GM23338 (cell line): ENCODE measurements at regions not wholly inside any gene's neighbourhood (a gene's known extent, or its start where the extent isn't known, plus 50 kb on each side); places are given as distances from the start of the nearest gene placed in this dataset.

Experiments
- ATAC-seq: fragments of 200-7000 bp; cut with Tn5 transposase; 3 replicates; pipeline ENCODE4 v1.9.1; 2020
- DNase-seq: peaks from one replicate; pipeline ENCODE4 v3.0.0-alpha.2; 2015; ENCODE audit warnings: low spot score
- H2AFZ ChIP-seq: fragments of 200-600 bp; sonication (generic); 2 replicates; pipeline ENCODE4 v1.8.0; 2016; ENCODE audit warnings: antibody characterized with exemption, mild to moderate bottlenecking, moderate library complexity
- H3F3A ChIP-seq: fragments of 200-600 bp; sonication (generic); replicated peaks from 2 replicates; pipeline ENCODE4 v1.8.0; 2017; ENCODE audit warnings: antibody characterized with exemption, mixed run types, low read depth
- H3K27ac ChIP-seq: fragments of 200-600 bp; sonication (generic); 2 replicates; pipeline ENCODE4 v1.6.1; 2016; ENCODE audit warnings: low read depth
- H3K27me3 ChIP-seq: fragments of 200-600 bp; sonication (generic); 2 replicates; pipeline ENCODE4 v1.8.0; 2016; ENCODE audit warnings: mild to moderate bottlenecking, mixed run types, moderate library complexity; ENCODE audit not compliant: insufficient read depth
- H3K36me3 ChIP-seq: fragments of 200-600 bp; sonication (generic); 2 replicates; pipeline ENCODE4 v1.8.0; 2016; ENCODE audit warnings: mild to moderate bottlenecking; ENCODE audit not compliant: insufficient read depth
- H3K4me1 ChIP-seq: fragments of 200-600 bp; sonication (generic); 2 replicates; pipeline ENCODE4 v1.8.0; 2016; ENCODE audit warnings: mild to moderate bottlenecking, moderate library complexity; ENCODE audit not compliant: insufficient read depth
- H3K4me2 ChIP-seq: fragments of 200-600 bp; sonication (generic); 2 replicates; pipeline ENCODE4 v1.7.1; 2017; ENCODE audit warnings: mixed run types
- H3K4me3 ChIP-seq: fragments of 200-600 bp; sonication (generic); 2 replicates; pipeline ENCODE4 v1.6.1; 2016; ENCODE audit warnings: mixed run types
- H3K79me2 ChIP-seq: fragments of 200-600 bp; sonication (generic); replicated peaks from 2 replicates; pipeline ENCODE4 v1.8.0; 2017; ENCODE audit warnings: mild to moderate bottlenecking; ENCODE audit not compliant: insufficient read depth
- H3K9me2 ChIP-seq: fragments of 200-600 bp; sonication (generic); 2 replicates; pipeline ENCODE4 v1.8.0; 2017; ENCODE audit not compliant: insufficient read depth
- H4K20me1 ChIP-seq: fragments of 200-600 bp; sonication (generic); replicated peaks from 2 replicates; pipeline ENCODE4 v1.8.0; 2017; ENCODE audit warnings: mild to moderate bottlenecking; ENCODE audit not compliant: insufficient read depth
- H3K27ac Mint-ChIP-seq: 2 replicates; pipeline ENCODE4 v1.8.0; 2020; ENCODE audit warnings: inconsistent platforms, mild to moderate bottlenecking, moderate library complexity, mixed read lengths
- H3K27me3 Mint-ChIP-seq: 3 replicates; pipeline ENCODE4 v1.8.0; 2022; ENCODE audit warnings: low read depth, mild to moderate bottlenecking, moderate library complexity, mixed read lengths, inconsistent platforms; ENCODE audit not compliant: insufficient read depth, poor library complexity
- H3K36me3 Mint-ChIP-seq: 3 replicates; pipeline ENCODE4 v1.8.0; 2021; ENCODE audit warnings: low read depth, mild to moderate bottlenecking, inconsistent platforms, moderate library complexity, mixed read lengths
- H3K4me1 Mint-ChIP-seq: 3 replicates; pipeline ENCODE4 v1.8.0; 2020; ENCODE audit warnings: mild to moderate bottlenecking, inconsistent platforms, mixed read lengths
- H3K4me3 Mint-ChIP-seq: 3 replicates; pipeline ENCODE4 v1.8.0; 2021; ENCODE audit warnings: moderate library complexity, mild to moderate bottlenecking, inconsistent platforms, mixed read lengths
- H3K9me3 Mint-ChIP-seq: 3 replicates; pipeline ENCODE4 v1.8.0; 2020; ENCODE audit warnings: moderate library complexity, mild to moderate bottlenecking, inconsistent platforms, mixed read lengths
- CREB1 ChIP-seq: fragments of 250-450 bp; sonication (Bioruptor Pico); IDR thresholded peaks from 2 replicates; pipeline ENCODE4 v1.5.0; 2020; ENCODE audit warnings: low read depth, mild to moderate bottlenecking, moderate library complexity
- CTCF ChIP-seq, 2 experiments: fragments of 200-600 bp in 1 of 2; sonication (generic) in 1 of 2; conservative IDR thresholded peaks; 2 replicates each; pipeline versions ENCODE4 v1.5.1 to v1.6.1; 2016 to 2017; ENCODE audit warnings: antibody characterized with exemption in 2 of 2, low read depth in 2 of 2, mild to moderate bottlenecking in 2 of 2, moderate library complexity in 1 of 2
- ETS1 ChIP-seq: IDR thresholded peaks from 2 replicates; pipeline ENCODE4 v1.6.1; 2016; ENCODE audit warnings: antibody characterized with exemption
- EZH2phosphoT487 ChIP-seq: fragments of 200-600 bp; sonication (generic); IDR thresholded peaks from one replicate; pipeline ENCODE4 v1.8.1; 2018; ENCODE audit warnings: antibody characterized with exemption; ENCODE audit not compliant: unreplicated experiment
- JUNB ChIP-seq: IDR thresholded peaks from one replicate; pipeline ENCODE4 v1.6.1; 2016; ENCODE audit warnings: antibody characterized with exemption; ENCODE audit not compliant: unreplicated experiment
- NANOG ChIP-seq: IDR thresholded peaks from 2 replicates; pipeline ENCODE4 v1.6.1; 2016; ENCODE audit warnings: antibody characterized with exemption, borderline replicate concordance
- POLR2AphosphoS5 ChIP-seq: IDR thresholded peaks from 2 replicates; pipeline ENCODE4 v1.6.1; 2016; ENCODE audit warnings: antibody characterized with exemption, low read depth
- REST ChIP-seq: IDR thresholded peaks from one replicate; pipeline ENCODE4 v1.6.1; 2018; ENCODE audit warnings: antibody characterized with exemption; ENCODE audit not compliant: unreplicated experiment
- STAT1 ChIP-seq: IDR thresholded peaks from one replicate; pipeline ENCODE4 v1.6.1; 2016; ENCODE audit warnings: antibody characterized with exemption; ENCODE audit not compliant: unreplicated experiment
- ZNF114 ChIP-seq: fragments of 250-450 bp; sonication (Bioruptor Pico); IDR thresholded peaks from 2 replicates; pipeline ENCODE4 v1.5.0; 2020; ENCODE audit warnings: mild to moderate bottlenecking, moderate library complexity
- ZNF331 ChIP-seq: fragments of 250-450 bp; sonication (Bioruptor Pico); IDR thresholded peaks from 2 replicates; pipeline ENCODE4 v1.5.0; 2020; ENCODE audit warnings: low read depth, mild to moderate bottlenecking, moderate library complexity

- no peak overlapping the region for H3K4me3 ChIP-seq
- Mint-ChIP-seq H3K4me3 (no peak overlapping the region), H3K27me3 (no peaks in the 10 kb centered on the region), H3K36me3 (no peaks in the 10 kb centered on the region), H3K27ac (no peak overlapping the region), H3K4me1 (no peaks in the 10 kb centered on the region), H3K9me3 (no peaks in the 10 kb centered on the region)
- ATAC-seq, result no peak
- H3K27ac ChIP-seq, result no peak overlapping the region
- no peaks in the 10 kb centered on the region for H4K20me1 ChIP-seq
- H3K36me3 ChIP-seq, result no peaks in the 10 kb centered on the region
- TF ChIP-seq ZNF331 (CRISPR knock-in tag), result no peak
- no peak for TF ChIP-seq JUNB
- TF ChIP-seq NANOG, result no peak
- H3F3A ChIP-seq, result no peaks in the 10 kb centered on the region
- no peak for DNase-seq
- no peak overlapping the region for H2AFZ ChIP-seq
- no peaks in the 10 kb centered on the region for H3K4me1 ChIP-seq
- no peak overlapping the region for H3K4me2 ChIP-seq
- no peaks in the 10 kb centered on the region for H3K79me2 ChIP-seq
- H3K27me3 ChIP-seq, result no peaks in the 10 kb centered on the region
- no peaks in the 10 kb centered on the region for H3K9me2 ChIP-seq
These were observed 572.3 kb upstream of the PKN2 start for GRCh38 chr1:88111816-88112215.

GRCh38 chr1:88117597-88117996, 566.5 kb upstream of the PKN2 start:
- Histone ChIP-seq H3K4me1 (0 out of 2 replicates have a peak, but pooled peaks cover 7% of the 10 kb centered on the region), H3K9me2 (0 out of 2 replicates have a peak, but pooled peaks cover 2% of the 10 kb centered on the region), H3K27ac (no peak overlapping the region), H3F3A (no peaks in the 10 kb centered on the region), H3K36me3 (no peaks in the 10 kb centered on the region), H3K4me2 (no peak overlapping the region), H3K27me3 (no peaks in the 10 kb centered on the region), H2AFZ (no peak overlapping the region), H3K4me3 (no peak overlapping the region), H3K79me2 (no peaks in the 10 kb centered on the region), H4K20me1 (no peaks in the 10 kb centered on the region)
- DNase-seq (no peak), ATAC-seq (no peak)
- H3K36me3 Mint-ChIP-seq, result no peaks in the 10 kb centered on the region
- H3K27ac Mint-ChIP-seq, result no peak overlapping the region
- peaks cover 12% of the 10 kb centered on the region; the same call in 2 of the 3 replicates for H3K4me1 Mint-ChIP-seq
- no peak overlapping the region for H3K4me3 Mint-ChIP-seq
- no peaks in the 10 kb centered on the region for H3K9me3 Mint-ChIP-seq
- H3K27me3 Mint-ChIP-seq, result no peaks in the 10 kb centered on the region
- no peak for TF ChIP-seq REST
- no peak for TF ChIP-seq JUNB
- no peak for TF ChIP-seq CREB1 (CRISPR knock-in tag)
- no peak for TF ChIP-seq EZH2phosphoT487
- no peak for TF ChIP-seq ZNF114 (CRISPR knock-in tag)
- TF ChIP-seq STAT1, result no peak
- TF ChIP-seq ETS1, result no peak
- TF ChIP-seq NANOG, result no peak
- TF ChIP-seq POLR2AphosphoS5, result no peak
- TF ChIP-seq CTCF (conservative IDR thresholded peaks at IDR 0.05; ENCODE audit: low read depth in 2 of 2), result no peak
